ENCODE measurements at regions not wholly inside any gene's neighbourhood (a gene's known extent, or its start where the extent isn't known, plus 50 kb on each side); places are given as distances from the start of the nearest gene placed in this dataset.

DNA sequence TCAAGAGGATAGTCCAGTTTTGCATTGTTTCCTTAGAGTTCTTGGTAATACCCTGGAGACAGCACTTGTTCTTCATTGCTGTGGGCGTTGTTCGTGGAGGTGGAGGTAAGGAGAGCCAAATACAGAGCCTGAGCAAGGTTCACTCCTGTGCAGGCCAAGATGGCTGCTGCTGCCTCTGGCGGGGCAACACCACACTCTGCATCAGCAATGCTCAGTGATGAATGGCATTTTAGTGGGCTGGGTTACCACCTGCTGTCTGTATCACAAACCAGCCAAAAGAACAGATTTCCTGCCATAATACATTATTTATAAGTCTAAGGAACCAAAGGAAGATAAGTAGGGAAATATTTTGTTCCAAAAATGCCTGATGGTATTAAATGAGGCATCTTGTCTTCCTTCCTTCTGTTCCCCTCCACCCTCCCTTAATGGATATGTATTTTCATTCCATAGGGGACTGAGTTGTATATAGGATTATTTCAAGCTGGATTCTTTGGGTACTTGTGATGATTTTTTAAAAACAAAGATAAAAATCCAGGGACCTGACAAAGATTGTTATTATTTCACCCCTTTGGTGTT, 61.6 kb upstream of the LIMCH1 start:
- TF ChIP-seq, protein P1, sequence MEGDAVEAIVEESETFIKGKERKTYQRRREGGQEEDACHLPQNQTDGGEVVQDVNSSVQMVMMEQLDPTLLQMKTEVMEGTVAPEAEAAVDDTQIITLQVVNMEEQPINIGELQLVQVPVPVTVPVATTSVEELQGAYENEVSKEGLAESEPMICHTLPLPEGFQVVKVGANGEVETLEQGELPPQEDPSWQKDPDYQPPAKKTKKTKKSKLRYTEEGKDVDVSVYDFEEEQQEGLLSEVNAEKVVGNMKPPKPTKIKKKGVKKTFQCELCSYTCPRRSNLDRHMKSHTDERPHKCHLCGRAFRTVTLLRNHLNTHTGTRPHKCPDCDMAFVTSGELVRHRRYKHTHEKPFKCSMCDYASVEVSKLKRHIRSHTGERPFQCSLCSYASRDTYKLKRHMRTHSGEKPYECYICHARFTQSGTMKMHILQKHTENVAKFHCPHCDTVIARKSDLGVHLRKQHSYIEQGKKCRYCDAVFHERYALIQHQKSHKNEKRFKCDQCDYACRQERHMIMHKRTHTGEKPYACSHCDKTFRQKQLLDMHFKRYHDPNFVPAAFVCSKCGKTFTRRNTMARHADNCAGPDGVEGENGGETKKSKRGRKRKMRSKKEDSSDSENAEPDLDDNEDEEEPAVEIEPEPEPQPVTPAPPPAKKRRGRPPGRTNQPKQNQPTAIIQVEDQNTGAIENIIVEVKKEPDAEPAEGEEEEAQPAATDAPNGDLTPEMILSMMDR (IDR thresholded peaks at IDR 0.05): no peak
- TF ChIP-seq ZFX (IDR thresholded peaks at IDR 0.05; ENCODE audit: borderline replicate concordance): no peak
- H3K27ac ChIP-seq: no peak overlapping the region

DNA sequence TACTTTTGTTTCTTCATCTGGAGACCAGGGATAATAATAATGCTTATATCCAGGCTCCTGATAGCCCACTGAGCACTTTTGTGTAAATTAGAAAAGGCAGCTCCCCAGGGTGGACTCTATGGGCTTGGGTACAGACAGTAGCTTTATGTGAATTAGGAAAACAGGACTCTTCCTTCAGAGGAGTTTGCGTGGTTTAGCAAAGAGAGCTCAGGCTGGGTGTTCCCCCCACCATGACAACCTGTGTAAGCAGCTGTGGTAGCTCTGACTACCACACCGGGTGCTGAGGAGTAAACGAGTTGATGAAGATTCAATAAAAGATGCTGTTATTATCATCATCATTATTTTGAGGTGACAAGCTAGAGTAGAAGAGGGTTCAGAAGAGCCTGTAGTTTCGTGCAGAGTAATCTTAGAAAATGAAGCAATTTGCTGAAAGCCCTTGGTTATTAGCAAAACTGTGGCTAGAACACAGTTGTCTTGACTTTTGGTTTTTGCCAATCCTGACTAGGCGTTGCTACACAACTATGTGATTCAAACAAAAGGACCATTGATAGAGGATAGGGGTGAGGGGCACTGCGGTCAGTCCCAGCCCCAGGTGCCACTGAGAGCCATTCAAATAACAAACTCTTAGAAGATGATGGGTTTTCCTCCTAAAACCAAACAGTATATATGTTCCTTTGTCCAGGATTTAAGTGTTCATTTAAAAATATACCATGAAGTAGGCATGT, 60.6 kb upstream of the LIMCH1 start:
- no peak overlapping the region for H3K27ac ChIP-seq
- TF ChIP-seq ZFX (IDR thresholded peaks at IDR 0.05; ENCODE audit: borderline replicate concordance): no peak
- TF ChIP-seq, protein P1 (IDR thresholded peaks at IDR 0.05): no peak

DNA sequence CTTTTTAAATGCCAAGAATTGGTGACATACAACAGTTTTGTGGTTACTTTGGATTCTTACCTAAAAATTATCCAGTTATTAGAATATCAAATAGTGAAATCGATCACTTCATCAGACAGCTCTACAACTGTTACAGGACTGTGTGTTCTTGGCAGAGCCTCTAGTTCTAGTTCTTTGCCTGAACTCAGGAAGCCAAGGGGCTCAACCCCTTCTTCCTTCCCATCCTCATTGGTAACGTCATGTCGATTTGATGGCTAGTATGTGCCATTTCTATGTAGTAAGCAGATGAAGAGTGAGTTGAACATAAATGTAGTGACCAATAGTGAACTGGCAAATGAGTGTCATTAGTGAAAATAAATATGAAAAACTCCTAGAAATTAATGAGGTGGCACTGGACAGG, 59.4 kb upstream of the LIMCH1 start:
- TF ChIP-seq, protein P1 (IDR thresholded peaks at IDR 0.05): no peak
- TF ChIP-seq ZFX (IDR thresholded peaks at IDR 0.05; ENCODE audit: borderline replicate concordance): no peak
- no peak overlapping the region for H3K27ac ChIP-seq

DNA sequence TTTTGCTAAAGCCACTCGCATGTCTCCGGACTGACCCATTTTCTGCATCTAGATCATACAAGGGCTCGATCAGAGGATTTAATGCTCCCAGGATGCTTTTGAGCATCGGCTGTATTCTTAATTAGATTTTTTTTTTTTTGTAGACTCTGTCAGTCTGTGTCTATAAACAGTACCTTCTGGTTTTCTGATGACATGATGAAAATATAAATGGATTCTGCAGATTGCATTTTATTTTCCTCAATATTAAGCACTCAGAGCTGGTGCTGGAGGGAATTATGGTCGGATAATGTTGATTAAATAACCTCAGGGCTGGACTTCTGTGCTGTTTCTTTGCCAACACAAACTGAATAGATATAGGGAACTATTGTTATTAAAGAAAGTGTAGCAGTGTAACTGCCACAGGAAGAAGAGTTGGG, 57.1 kb upstream of the LIMCH1 start:
- H3K27ac ChIP-seq: no peak overlapping the region
- no peak for TF ChIP-seq ZFX (IDR thresholded peaks at IDR 0.05; ENCODE audit: borderline replicate concordance)
- TF ChIP-seq, protein P1 (IDR thresholded peaks at IDR 0.05): no peak

DNA sequence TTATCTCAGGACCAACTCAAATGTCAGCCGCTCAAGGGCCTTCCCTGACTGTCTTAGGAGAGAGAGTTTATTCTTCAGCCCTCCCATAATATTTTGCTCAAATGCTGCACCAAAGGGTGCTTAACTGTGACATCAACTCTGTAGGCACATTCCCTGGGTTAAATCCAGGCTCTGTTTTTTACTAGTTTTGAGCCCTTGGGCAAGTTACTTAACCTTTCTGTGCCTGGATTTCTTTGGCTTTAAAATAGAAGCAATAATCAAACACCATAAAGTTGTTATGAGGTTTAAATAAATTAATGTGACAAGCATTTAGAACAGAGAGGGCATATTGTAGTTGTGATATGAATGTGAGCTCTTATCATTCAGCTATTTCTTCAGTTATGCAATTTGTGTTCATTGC, 54.2 kb upstream of the LIMCH1 start:
- TF ChIP-seq, protein P1 (IDR thresholded peaks at IDR 0.05): no peak
- no peak for TF ChIP-seq ZFX (IDR thresholded peaks at IDR 0.05; ENCODE audit: borderline replicate concordance)
- no peak overlapping the region for H3K27ac ChIP-seq

DNA sequence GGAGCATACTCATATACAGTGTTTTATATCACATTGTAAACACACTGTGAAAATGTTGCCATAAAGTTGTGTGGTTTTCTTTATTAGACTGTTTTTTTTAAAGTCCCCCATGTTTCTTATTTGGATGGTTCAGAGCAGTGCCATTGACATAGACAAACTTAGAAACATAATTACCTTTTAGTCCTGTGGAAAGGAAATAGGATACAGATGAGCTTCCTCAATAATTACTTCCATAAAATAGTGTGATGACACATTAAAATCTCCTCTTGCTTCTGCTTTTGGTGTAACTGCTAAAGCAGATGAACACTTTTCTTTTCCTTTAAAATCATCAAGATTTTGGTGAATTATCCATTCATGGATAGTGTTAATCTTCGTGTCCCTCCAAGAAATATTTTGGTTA, 52.9 kb upstream of the LIMCH1 start:
- H3K27ac ChIP-seq: no peak overlapping the region
- TF ChIP-seq, protein P1 (IDR thresholded peaks at IDR 0.05): no peak
- no peak for TF ChIP-seq ZFX (IDR thresholded peaks at IDR 0.05; ENCODE audit: borderline replicate concordance)

DNA sequence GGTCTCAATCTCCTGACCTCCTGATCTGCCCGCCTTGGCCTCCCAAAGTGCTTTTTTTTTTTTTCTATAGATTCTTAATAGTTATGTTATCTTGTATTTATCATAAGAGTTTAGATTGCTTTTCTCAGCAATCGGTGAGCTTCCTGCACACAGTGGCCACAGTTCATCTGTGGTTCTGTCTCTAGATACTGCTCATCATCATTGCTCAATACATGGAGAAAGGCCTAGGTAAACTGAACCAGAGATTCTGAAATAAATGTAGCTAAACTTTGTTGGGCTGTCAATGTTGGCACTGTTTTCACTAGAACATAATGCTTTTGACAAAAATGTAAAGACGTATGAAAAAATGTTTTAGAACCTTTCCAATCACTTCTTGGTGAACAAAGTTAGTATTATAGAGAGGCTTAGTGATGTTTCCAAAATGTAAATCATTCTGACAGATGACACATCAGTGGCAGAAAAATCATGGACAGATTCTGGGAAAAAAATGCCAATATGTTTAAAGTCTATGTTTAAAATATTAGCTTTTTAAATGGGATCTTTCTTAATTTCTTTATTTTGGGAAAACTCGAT, 50.0 kb upstream of the LIMCH1 start:
- no peak overlapping the region for H3K27ac ChIP-seq
- TF ChIP-seq, protein P1 (IDR thresholded peaks at IDR 0.05): no peak
- no peak for TF ChIP-seq ZFX (IDR thresholded peaks at IDR 0.05; ENCODE audit: borderline replicate concordance)
